Dedifferentiated amniotic fluid mesenchymal stem cell (primary cell): ENCODE measurements at regions not wholly inside any gene's neighbourhood (a gene's known extent, or its start where the extent isn't known, plus 50 kb on each side); places are given as distances from the start of the nearest gene placed in this dataset.

Experiments used
- DNase-seq: peaks from one replicate; pipeline ENCODE4 v3.0.0-alpha.2; 2016; ENCODE audit errors: extremely low spot score

DNA sequence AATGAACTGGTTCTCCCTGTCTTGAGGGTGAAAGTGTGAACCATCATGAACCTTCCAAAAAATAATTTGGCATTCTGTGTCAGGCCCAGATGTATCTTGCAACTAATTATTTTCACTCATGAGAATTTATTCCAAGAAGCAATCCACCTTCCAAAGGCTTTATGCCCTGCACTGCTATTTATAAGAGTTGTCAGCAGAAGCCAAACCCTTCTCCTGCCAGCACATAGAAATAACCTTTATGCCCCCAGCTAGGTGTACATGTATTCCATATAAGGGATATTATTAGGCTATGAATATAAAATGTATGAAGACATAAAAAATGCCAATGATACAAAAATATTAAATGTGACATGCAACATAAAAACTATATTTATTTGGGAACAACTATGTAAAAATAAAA, 69.0 kb upstream of the GDF10 start:
- no peak for DNase-seq

DNA sequence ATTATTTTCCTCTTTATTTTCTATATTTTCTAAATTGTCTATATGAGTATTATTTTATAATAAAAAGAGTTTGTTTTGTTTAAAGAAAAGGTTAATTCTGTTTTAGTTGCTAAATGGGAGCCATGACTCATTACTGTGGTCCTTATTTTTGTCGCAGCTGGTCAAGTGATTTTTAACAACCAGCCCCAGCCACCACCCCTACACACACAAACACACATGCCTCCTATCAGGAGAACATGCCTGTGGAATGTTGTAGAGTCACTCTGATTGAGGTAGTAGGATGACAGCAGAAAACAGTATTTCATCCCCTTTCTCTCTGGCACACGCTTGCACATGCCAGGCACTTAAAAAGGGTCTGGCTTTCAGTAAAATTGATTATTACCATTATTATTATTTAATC, 68.6 kb upstream of the GDF10 start:
- no peak for DNase-seq

DNA sequence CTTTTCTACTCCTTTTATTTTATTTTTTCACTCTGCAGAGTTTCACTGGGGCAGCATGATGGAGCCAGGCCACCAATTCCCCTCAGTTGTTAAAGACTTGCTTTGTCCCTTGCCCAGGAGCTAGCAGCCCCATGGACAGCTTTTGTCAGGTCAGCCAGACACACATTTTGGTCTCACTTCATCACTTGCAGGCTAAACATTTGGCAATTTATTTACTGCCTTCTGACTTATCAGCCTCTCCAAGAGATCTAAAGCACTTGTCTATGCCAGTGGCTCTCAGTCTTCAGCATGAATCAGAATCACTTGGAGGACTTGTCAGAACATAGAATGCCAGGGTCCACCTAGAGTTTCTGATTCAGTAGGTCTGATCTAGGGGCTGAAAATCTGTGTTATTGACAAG, 66.4 kb upstream of the GDF10 start:
- DNase-seq, result no peak

DNA sequence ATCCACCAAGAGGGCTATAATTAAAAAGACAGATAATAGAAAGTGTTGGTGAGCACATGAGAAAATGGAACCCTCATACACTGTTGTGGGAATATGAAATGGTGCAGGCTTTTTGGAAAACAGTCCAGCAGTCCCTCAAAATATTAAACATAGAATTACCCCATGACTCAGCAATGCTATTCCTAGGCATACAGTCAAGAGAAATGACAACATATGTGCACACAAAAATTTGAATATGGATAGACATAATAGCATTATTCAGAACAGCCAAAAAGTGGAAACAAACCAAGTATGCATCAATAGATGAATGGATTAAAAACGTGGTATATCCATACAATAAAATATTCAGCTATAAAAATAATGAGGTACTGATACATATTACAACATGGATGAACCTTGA, 64.5 kb upstream of the GDF10 start:
- no peak for DNase-seq

DNA sequence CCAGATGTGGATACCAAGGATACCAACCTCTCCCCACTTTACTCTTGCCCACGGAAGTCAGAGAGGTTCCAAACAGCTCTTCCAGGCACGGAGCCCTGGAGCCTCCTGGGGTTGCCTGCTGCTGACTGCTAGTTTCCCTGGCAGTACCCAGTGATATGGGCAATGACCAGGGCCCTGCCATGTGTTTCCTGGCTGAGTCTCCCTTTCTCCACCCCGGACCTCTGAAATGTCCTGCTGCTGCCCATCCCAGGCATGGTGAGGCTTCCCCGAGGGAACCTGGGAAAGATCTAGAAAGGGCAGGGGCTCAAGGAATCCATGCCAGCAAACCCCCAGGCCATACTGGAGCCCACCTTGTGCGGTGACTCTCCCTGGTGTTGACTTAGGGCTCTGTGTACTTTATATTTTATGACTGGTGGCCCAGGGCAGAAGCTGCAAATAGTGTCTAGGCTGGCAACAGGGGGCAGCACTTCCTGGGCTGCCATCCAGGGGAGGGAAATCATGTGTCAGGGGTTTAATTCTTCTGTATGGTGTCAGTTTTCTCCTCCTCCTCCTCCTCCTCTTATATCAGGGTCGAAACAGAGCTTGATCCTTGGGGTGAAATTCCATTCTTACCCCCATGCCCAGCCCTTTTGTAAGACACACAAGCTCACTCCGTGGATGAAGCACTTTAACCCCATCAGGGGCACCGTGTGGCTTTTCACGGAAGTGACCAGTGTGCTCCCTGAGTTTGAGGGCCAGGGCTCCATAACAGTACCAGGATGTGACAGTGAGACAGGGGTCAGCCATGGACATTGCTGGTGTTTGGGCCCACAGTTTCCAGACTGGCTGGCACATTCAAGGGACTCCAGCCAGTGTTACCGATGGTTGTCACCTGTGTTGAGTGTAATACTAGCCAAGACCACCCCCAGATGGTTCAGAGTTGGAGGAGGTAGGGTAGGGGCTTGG, 62.4 kb upstream of the GDF10 start:
- no peak for DNase-seq

DNA sequence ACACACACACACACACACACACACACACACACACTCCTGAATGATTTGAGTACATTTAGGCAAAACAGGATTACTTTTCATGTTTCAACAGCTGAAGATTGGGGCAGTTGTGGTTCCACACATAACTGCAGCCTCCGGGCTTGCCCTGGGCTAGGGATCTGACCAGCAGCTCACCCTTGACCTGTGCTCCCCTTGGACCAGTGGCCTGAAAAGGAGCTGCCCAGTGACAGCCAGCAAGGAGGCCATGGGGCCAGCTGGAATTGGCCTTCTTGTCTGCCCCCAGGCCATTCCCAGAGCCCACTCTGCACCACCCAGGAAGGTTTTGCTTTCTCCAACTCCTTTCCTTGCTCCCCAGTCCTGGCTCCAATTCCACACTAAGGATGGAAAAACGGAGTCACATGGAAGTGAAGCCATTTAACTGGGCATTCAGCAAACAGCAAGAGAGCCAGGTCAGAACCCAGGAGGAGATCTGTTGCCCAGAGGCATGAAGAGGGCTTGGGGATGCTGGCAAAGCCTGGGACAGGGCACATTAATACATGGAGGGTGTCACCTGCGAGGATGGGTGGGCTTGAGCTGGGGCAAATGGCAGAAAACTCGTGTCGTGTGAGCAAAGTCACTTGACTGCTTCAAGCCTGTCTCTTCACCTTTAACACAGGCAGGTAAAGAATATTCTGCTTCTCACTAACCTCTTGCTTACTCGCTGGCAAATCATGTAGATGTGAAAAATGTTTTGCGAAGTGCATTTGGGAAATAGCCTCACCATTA, 61.5 kb upstream of the GDF10 start:
- DNase-seq, result no peak

DNA sequence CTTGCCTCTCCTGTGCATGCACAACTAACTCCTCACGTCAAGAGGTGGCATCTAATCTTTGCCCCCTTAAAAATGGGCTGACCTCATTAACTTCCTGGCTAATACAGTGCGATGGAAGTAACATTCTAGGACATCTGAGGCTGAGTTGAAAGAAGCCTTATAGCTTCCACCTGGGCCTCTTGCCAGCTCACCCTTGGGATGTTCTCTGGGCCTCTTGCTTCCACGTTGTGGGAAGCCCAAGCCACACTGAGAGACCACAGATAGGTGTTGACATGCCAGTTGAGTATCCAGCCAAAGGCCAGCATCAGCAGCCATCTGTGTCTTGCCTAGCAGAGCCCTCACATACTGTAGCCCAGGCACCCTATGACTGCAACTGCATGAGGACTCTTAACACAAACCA, 60.8 kb upstream of the GDF10 start:
- no peak for DNase-seq

DNA sequence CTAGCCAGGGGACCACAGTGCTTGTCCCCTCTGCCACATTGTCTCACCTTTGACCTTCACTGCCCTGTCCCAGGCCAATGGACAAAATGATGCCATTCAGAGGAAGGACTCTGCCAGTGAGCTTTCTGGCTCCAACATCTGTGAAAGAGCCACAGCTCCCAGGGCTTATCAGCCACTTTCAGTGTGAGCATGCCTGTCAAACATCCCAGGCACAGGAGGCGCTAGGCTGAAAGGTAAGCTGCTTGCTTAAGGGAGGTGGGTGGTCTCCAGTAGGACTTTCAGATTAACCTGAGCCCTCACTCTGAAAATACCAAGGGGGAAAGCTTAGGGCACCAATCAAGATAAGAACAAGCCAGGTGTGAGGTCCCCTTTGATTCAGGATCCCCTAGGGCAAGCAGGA, 59.8 kb upstream of the GDF10 start:
- DNase-seq, result no peak

DNA sequence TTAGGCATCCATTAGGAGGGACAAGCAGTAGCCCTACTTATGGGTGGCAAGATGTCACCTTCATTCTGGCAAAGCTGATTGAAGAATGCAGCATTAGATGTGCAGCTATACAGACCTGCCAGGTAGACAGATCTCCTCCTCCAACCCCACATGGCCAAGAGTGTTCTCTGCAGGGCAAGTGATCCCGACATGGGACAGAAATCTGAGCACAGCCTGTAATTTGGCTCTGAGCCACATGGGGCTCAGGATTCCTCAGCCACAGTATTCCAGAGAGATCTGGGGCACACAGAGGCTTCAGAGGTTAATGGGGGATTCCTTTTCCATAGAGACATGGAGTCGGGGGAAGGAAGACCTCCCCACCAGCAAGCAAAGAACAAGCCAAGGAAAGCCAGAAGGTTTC, 58.7 kb upstream of the GDF10 start:
- DNase-seq, result no peak

DNA sequence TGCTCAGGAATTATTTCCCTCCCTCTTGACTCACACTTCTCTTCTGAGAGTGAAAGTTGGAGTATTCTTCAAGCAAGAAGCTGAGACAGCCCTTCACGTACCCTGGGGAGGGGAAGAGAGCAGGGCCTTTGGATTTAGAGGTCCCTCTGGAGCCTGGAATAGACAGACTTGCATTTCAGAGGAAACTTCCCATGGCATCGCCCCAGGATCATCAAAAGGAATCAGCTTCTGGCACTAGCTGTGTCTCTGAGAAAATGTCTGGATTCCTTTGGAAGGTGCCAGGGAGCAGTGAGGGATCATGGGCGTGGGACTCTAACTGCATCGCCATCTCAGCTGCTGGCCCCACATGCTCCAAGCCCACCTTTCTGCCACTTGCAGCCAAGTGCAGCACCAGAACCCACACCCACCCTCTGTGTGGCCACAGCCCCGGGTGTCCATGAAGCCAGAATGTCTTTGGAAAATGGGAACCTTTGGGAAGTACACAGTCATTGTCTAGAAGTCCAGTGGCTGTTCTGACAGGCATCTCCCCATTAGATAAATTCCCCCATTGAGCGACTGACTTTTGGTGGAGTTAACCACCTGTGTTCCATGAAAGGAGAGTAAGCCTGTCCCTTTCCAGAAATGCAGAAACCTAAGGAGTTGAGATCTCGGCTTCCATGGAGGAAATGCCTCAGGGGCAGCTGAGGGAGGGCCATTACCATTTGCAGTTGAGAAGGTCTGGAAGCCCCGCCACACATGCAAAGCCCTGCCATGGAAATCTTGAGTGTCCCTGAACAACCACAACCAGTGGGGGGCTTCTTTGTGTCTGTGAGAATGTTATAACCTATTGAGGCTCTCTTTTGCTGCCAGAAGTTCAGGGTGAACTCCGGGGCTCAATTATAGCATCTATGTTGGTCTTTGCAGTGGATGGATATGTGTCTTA, 57.8 kb upstream of the GDF10 start:
- no peak for DNase-seq

DNA sequence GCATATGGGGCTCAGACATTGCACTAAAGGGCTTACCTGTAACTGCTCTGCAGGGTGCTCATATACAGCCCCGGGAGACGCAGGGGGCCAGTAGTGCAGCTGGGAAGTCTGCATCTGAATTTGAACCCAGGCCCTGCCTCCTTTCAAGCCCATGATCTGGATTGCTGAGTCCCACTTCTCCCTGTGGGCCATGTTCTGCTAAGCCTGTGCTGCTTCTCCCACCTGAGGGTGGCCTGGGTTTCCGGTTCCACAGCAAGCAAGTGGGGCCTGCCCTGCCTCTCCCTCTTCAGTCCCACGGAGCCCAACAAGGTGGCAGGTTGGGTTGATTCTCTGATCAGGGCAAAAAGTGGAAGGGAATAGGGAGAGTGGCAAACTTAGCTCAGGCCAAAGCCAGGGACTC, 56.6 kb upstream of the GDF10 start:
- DNase-seq, result no peak

DNA sequence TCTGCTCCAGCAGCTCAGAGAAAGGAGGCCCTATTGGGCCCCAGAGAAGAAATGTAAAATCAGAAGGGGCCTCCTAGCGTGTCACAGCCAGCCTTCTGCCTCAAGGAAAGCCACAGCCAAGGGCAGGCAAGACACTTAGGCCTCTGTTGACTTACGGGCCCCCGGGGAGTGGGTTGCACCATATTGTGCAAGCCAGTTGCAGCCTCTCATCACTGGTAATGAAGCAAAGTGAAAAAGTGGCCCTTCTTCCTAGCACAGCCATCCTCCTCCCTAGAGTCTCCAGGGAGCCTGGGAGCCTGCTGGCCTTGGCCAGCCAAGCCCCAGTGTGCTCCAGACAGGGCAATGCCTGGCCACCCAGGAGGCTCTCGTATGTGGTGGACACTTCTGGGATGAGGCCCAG, 56.2 kb upstream of the GDF10 start:
- no peak for DNase-seq

DNA sequence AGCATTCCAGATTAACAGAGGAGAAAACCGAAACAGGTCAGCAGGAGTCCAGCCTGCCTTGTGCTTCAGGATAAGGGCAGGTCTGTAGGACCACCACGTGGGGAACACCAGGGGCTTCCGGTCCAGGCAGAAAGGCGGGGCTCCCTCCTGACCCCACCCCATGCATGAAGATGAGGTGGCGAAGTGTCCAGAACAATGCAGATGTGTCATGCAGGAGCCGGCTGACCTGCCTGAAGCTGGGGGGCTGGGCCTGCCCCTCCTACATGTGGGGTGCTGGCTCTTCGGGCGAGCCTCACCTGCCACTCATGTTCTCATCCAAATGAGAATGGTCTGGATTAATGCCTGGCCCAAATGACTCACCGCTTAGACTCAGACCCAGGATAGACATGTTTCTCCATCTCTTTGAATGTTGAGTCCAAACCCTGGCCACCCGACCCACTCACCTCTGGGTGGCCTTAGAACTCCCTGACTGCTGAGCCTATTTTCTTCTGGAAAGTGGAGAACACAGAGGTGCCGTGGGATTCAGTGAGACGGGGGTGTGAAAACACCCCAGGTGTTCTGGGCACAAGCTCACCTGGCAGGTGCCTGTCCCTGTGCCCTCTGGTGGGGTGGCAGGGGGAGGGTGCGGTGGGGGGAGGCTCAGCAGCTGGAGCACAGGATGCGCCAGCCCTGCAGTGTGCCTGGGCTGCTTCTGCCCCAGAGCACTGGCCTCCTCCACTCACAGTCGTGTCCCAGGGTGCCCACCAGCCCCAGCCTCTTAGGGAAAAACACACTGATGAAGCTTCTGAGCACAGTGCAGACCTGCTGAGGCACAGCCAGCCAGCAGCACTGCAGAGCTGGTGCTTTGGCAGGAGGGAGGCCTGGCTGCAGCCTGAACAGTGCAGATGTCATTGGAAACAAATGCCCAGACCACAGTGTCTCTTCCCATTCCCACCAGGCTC, 55.2 kb upstream of the GDF10 start:
- no peak for DNase-seq

DNA sequence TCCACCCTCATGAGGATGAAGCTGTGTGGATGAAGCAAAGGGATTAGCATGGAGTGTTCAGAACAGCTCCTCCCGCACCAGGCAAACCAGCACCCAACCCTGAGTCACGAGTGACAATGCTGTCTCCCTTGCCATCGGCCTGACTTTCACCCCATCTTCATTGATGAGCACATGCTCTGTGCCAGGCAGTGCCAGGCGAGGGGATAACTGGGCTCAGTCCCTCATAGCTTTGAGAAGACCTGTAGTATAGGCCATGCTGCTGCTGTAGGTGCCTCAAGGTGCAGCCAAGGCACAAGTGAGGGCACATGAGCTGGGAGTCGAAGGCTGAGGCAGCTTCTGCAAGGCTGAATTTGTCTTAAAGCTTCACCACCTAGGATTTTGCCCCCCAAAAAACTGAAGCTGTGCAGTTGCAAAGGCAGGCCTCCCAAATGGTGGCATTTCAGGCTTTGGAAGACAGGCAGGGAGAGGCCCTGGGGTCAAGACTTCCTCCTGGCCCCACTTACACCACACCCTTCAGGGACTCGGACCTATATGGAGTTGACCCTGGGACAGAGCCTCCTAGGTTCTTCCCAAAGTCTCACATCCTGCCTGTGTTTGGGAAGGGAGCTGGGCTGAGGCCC, 54.2 kb upstream of the GDF10 start:
- DNase-seq, result no peak

DNA sequence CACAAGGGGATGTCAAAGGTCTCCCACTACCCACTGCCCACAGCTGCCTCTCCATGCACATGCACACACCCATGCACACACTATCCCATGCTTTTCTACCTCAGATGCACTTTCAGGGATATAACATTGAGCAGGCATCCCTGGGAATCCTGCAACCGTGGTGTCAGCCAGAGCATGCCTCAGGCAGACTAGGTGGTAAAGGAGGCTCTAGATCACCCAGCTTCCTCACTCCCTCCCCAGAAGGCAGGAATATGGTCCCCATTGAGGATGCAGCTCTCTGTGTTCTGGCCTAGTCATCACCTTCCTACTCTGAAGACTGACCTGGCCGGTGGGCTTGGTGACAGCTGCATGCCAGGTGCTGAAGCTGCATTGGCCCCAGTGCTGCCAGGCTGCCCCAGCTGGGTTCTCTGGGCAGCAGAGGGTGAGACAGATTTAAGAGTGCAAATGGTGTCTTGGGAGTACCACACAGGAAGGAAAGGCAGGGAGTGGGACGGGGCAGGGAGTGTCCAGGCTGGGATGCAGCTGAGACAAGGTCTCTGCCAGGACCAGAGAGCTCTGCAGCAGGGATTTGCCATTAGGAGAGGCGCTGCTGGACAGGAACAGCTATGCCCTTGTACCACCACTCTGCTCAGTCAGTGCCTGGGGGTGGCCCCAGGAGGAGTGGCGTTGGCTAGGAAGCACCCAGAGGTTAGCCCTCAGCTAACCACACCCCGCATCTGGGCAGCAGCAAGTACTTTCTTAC, 53.4 kb upstream of the GDF10 start:
- DNase-seq, result no peak

DNA sequence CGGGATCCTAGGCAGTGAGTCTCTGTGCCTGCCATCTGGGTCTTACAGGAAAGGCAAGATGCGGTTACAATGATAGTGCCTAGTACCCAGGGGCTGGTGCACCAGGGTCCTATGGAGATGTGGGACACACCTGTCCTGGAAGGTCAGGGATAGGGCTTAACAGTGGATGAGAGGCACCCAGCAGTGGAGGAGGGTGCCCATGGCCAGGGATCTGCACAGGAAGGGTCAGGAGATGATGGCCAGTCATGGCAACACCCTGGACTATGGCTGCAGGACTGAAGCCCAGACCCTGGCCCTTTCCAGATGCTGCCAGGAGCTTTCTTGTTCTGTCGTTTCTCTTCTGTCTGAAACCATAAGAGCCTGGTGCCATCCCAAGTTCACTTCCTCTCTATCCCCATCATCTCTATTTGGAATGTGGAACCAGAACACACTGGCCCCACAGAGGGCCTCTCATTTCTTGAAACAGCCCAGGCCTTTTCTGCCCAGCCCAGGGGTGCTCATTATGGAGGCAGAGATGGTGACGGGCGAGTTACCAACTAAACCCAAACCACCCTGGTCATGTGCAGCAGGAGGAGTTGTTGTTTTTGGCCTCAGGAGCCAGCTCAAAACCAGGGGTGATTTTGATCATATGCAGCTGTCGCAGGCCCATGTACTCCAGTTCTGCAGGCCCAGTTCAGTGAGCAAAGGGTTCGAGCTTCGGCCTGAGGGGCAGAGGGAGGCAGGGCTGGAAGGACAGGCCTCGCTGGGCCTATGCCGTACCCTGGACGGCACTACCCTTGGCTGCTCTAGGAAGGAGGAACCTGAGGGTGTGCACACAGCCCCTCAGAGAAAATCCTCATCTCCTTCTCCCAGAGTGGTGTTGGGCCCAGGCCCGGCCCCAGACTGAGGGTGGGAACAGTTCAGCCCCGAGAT, 52.6 kb upstream of the GDF10 start:
- no peak for DNase-seq

DNA sequence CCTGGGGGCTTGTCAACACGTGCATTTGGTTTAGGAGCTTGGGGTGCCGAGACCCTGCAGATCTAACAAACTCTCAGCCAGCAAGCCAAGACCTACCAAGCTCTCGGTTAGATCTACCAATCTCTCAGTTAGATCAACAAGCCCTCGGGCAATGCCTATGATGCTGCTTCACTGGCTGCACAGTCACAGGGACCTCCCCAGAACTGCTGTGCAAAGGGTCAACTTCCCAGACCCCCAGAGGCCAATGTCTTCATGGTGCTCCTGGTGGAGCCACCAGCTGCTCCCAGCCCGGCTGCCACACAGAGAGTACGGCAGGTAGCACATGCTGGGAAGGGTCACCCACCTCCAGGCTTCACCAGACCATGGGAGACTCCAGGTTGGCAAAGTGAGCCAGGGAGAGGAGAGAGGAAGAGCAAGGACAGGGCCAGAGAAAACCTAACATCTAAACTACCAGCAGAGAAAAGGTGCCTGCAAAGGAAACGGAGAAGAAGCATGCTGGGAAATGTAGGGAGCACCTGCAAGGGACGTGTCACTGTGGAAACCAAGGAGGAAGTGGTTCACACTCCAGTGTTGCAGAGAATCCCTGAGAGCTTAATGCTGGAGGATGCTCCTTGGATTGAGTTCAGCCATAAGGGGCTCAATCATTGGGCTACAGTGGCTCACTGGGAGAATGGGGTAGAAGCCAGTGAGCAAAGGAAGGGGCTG, 51.5 kb upstream of the GDF10 start:
- DNase-seq, result no peak

DNA sequence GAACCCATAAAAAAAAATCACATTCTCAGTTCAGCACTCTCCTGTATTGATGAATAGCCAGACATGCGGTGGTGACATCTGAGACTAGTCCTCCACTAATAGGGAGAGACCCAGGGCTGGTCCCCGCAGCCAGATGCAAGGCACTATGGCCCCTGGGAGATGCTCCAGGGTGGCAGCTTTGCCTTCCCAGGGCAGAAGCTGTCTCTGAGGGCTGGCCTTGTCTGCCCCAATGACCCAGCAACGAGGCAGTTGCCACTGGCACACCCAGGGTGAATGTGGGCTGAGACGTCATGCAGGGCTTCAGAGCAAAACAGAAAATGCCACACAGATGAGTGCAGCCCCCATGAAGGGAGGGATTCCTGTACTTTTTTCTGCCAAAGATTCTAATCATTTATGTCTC, 50.1 kb upstream of the GDF10 start:
- no peak for DNase-seq
